HG02763 (cell line): ENCODE measurements at regions not wholly inside any gene's neighbourhood (a gene's known extent, or its start where the extent isn't known, plus 50 kb on each side); places are given as distances from the start of the nearest gene placed in this dataset.

Experiments used
- ATAC-seq: cut with Tn5 transposase; IDR thresholded peaks from one replicate; pipeline ENCODE4 v1.9.1; 2021; ENCODE audit warnings: mild to moderate bottlenecking, moderate library complexity; ENCODE audit not compliant: unreplicated experiment

DNA sequence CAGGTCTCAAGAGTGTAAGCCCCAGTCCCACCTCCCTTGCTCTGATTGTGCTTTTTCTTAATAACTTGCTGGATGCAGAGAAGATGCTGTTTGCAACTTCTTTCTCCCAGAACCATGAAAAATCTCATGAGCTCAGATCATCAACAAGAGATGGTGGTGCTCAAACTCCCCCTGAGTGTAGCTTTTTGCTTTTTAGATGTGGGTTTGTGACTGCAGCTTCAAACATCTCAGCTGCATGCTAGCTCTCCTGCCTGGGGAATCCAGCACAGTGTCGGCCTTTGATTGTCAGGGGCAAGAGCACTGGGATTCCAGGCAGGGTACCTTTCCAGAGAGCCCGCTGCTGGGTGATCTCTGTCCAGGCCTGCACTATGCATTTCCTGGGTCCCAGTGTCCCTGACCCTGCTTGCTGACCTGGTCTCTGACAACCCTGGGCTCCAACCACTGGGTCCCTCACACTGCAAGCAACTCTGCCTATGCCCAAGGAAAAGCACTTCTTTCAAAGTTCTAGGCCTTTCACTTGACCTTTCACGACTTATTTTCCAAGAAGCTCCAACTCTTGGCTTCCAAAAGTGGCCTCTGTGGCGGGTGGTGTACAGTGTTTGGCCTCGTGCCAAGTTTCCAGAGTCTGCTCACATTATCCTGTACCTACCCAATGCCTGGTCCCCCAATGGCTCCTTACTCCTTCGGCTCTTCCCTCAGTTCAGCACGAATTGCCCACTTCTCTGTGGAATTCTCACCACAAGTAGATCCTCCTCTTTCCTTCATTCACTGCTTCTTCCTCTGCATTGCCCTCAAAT is 69.7 kb upstream of the LY86 start:
- ATAC-seq = no peak

GRCh38 chr6:6521961-6522482 is 66.5 kb upstream of the LY86 start:
- no peak for ATAC-seq

GRCh38 chr6:6522709-6523108 is 65.8 kb upstream of the LY86 start:
- no peak for ATAC-seq

DNA sequence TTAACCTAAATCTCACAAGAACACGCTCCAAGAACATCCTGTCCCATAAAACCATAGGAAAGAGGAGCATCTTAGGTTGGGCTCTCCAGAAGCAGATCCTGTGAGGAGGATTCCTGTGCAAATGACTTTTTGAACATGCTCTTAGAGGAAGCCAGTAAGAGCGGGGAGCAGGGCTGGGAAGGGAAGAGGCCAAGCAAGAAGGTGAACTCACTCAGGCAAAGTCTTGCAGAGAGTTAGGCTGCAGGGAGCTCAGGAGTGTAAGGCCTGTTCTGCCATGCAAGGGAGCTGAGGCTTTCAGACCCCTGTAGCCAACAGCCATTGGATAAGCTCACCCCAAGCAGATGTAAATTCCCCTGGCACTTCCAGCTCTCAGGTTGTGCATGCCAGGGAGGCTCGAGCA is 63.6 kb upstream of the LY86 start:
- no peak for ATAC-seq

DNA sequence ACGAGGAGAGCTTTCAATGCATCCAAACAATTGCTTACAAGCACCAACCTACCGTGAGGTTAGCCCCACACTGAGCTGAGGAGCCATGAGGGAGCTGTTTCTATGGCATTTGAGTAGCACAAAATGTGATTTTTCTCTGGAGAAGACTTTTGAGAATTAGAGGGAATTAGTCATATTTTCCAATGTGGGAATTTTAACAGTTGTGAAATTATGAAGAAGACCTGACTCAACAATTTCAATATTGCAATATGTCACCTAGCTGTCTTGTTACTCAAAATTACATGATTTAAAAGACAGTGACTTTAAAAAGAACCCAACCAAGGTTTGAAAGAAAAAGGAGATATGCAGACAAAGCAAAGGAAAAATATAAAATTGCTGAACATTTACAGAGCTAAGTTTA is 62.6 kb upstream of the LY86 start:
- ATAC-seq = no peak

GRCh38 chr6:6529275-6529674 is 59.2 kb upstream of the LY86 start:
- no peak for ATAC-seq

DNA sequence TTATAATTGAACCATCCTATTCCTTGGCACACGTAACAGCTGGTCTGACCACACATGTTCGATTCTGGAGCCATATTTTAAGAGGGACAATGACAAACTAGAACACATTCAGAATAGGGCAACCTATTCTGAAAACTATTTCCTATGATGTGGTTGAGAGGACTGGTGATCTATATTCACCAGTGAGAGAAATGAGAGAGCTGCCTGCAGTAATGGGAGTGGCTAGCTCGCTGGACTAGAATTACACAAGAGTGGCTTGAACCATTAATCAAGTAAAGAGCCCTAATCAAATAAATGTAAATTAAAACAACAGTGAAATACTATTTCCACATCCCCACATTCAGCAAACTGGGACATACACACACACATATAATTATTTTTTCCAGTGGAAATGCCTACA is 55.3 kb upstream of the LY86 start:
- no peak for ATAC-seq

GRCh38 chr6:6534399-6534798 is 54.1 kb upstream of the LY86 start:
- ATAC-seq = no peak

DNA sequence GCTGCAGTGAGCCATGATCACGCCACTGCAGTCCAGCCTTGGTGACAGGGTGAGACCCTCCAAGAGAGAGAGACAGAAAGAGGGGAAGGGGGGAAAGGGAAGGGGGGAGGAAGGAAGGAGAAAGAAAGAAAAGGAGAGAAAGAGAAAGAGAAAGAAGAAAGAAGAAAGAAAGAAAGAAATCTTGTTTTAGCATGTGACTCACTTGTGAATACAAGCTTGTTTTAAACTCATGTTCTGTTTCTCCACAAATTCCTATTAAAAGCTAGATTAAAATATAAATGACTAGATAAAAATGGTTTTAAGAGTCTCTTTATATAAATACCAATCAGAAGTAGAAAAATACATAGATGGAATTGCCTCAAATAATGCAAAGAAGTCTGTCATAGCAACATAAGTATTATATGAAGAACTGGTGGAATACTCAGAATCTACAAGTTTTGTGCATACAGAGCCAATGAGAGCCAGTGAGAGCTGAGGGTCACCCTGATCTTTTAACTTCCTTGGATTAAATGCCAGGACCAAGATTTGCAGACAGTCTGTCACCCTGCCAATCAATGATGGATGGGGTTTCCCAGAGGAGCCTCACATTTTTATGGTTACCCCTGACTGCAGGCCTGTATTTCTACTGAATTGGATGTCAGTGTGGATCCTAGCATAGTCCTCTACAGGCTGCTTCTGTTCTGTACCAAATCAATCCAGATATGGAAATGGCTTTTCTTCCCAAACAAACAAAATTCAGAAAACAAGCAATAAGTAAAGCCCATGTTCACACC is 50.8 kb upstream of the LY86 start:
- ATAC-seq = no peak

DNA sequence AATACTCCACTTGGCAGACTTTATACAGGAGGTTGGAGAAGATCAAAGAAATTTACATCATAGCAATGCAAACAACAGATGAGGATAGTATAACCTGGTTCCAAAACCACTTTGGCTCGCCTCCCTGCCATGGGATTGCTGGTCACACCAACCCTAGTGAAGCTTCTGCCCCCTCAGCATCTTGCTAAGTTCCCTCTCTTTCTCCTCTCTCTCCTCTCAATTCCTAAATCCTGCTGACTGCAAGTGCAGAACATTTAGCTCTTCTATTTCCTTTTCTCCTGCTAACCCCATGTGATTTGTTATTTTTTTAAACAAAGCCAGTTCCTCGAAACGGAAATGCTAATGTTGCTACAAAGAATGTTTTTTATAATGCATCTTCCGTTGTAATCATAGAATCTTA is 50.3 kb upstream of the LY86 start:
- ATAC-seq = no peak
